Cardiac fibroblast (primary cell): ENCODE measurements at regions not wholly inside any gene's neighbourhood (a gene's known extent, or its start where the extent isn't known, plus 50 kb on each side); places are given as distances from the start of the nearest gene placed in this dataset.
"Not testable (repeated sequence)": the region's sequence is repeated elsewhere in the genome, so short reads cannot be mapped to it uniquely, and the experiment has no call there.

Experiments used
- DNase-seq, 2 donors: peaks; one replicate each; pipeline versions ENCODE4 v3.0.0 to v3.0.0-alpha.2; 2010; ENCODE audit warnings: low read depth in 2 of 2
- H3K4me3 ChIP-seq, 2 donors: replicated peaks in 1 of 2; 1 replicate in 1 of 2; 2 replicates in 1 of 2; pipeline ENCODE4 v1.5.1; 2011; ENCODE audit warnings: low read depth in 2 of 2, low read length in 2 of 2, mild to moderate bottlenecking in 2 of 2, moderate library complexity in 1 of 2
- CTCF ChIP-seq: IDR thresholded peaks from one replicate; pipeline ENCODE4 v1.5.1; 2011; ENCODE audit warnings: low read depth, mild to moderate bottlenecking, low read length, inconsistent platforms

GRCh38 chr1:96220651-96221050 is 500.9 kb upstream of the PTBP2 start:
- TF ChIP-seq CTCF, result no peak
- DNase-seq, result no peak
- no peak overlapping the region for H3K4me3 ChIP-seq

GRCh38 chr1:96222701-96223100 is 498.9 kb upstream of the PTBP2 start:
- DNase-seq, result no peak
- no peak for TF ChIP-seq CTCF
- H3K4me3 ChIP-seq, result no peak overlapping the region

GRCh38 chr1:96224229-96224628 is 497.4 kb upstream of the PTBP2 start:
- not testable (repeated sequence) for H3K4me3 ChIP-seq, DNase-seq

- no peak for TF ChIP-seq CTCF
- no peak overlapping the region for H3K4me3 ChIP-seq
- no peak for DNase-seq
These were observed 488.2 kb upstream of the PTBP2 start for GRCh38 chr1:96233422-96233821.

GRCh38 chr1:96234299-96234698 is 487.3 kb upstream of the PTBP2 start:
- H3K4me3 ChIP-seq, result no peak overlapping the region
- TF ChIP-seq CTCF, result no peak
- peak; percentile 59 to 75 for DNase-seq

GRCh38 chr1:96236156-96236739 is 485.3 kb upstream of the PTBP2 start:
- peak; percentile 40 for TF ChIP-seq CTCF
- no peak overlapping the region for H3K4me3 ChIP-seq
- peak; percentile 83 for DNase-seq

- DNase-seq, result no peak
- no peak for TF ChIP-seq CTCF
- no peak overlapping the region for H3K4me3 ChIP-seq
These were observed 483.2 kb upstream of the PTBP2 start for GRCh38 chr1:96238426-96238825.
